ENCODE measurements at regions not wholly inside any gene's neighbourhood (a gene's known extent, or its start where the extent isn't known, plus 50 kb on each side); places are given as distances from the start of the nearest gene placed in this dataset.
"Not testable (repeated sequence)": the region's sequence is repeated elsewhere in the genome, so short reads cannot be mapped to it uniquely, and the experiment has no call there.

DNA sequence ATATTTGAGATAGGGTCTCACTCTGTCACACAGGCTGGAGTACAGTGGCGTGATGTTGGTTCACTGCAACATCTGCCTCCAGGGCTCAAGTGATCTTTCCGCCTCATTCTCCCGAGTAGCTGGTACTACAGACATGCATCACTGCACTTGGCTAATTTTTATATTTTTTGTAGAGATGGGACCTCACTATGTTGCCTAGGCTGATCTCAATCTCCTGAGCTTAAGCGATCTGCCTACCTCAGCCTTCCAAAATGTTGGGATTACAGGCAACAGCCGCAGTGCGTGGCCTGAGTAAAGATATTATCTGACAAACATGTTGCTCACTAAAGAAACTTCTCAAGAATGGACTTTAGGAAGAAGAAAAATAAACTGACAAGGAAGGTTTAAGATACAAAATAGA lies 125.4 kb upstream of the ABCC4 start:
- H3K18ac ChIP-seq (ENCODE audit: extremely low read depth, low read length): no peak overlapping the region
- H3K36me3 ChIP-seq (ENCODE audit: control insufficient read depth in 2 of 4, insufficient read depth in 4 of 4, low read length in 3 of 4): no peaks in the 10 kb centered on the region
- no peaks in the 10 kb centered on the region for H4K20me1 ChIP-seq (replicated peaks in 1 of 2; ENCODE audit: control insufficient read depth in 1 of 2, insufficient read depth in 2 of 2, low read length in 2 of 2)
- H3K56ac ChIP-seq (replicated peaks; ENCODE audit: insufficient read length, low read depth, low read length): no peak overlapping the region
- H3K27ac ChIP-seq (ENCODE audit: low read depth, low read length): no peak overlapping the region
- H4K91ac ChIP-seq (replicated peaks; ENCODE audit: insufficient read length, low read length): no peak overlapping the region
- no peaks in the 10 kb centered on the region for H3K23me2 ChIP-seq (ENCODE audit: low read depth, low read length)
- 94% methylated on average over 6 of the region's 6 CpGs; no CpG with 5 or more reads in 1 of the 2 experiments for WGBS, 2 experiments (ENCODE audit: extremely low coverage in 1 of 2, insufficient coverage in 1 of 2, insufficient read length in 1 of 2, insufficient replicate concordance in 2 of 2, low coverage in 1 of 2, low lambda C conversion rate in 2 of 2, missing lambda C conversion rate in 1 of 2)
- no peak overlapping the region for H3K4ac ChIP-seq (replicated peaks; ENCODE audit: insufficient read length, low read depth, low read length)
- no peaks in the 10 kb centered on the region for H3K9me3 ChIP-seq (ENCODE audit: insufficient read depth in 2 of 2, low read depth in 1 of 2, low read length in 1 of 2)
- H3K4me1 ChIP-seq (replicated peaks in 1 of 4; ENCODE audit: control insufficient read depth in 3 of 4, insufficient read depth in 4 of 4, low read length in 3 of 4): no peaks in the 10 kb centered on the region
- no peak overlapping the region for H2BK15ac ChIP-seq (ENCODE audit: low read length)
- H3K27me3 ChIP-seq (replicated peaks in 1 of 4; ENCODE audit: control insufficient read depth in 3 of 4, extremely low read depth in 1 of 4, insufficient read depth in 3 of 4, low read length in 3 of 4): no peaks in the 10 kb centered on the region
- no peak overlapping the region for H3K9ac ChIP-seq (replicated peaks in 1 of 4; ENCODE audit: extremely low read depth in 1 of 4, low read depth in 3 of 4, low read length in 3 of 4)
- TF ChIP-seq ZNF274 (IDR thresholded peaks at IDR 0.05; ENCODE audit: borderline replicate concordance, extremely low read depth, low read length) (no peak), BRCA1 (IDR thresholded peaks at IDR 0.05; ENCODE audit: low read depth, low read length) (no peak), JUND (IDR thresholded peaks at IDR 0.05; ENCODE audit: low read length) (no peak)
- FAIRE-seq: no peak
- ChIA-PET CTCF (ENCODE audit: partially characterized antibody) (interaction anchor here (1.0 to 1.9 kb wide), 3 partner anchors 50 to 235 kb away, joined by 3 to 5 read pairs (median 3); no protein-coding TSS in a partner anchor), POLR2A (ENCODE audit: partially characterized antibody) (no interaction called here)
- H2BK12ac ChIP-seq (ENCODE audit: low read depth, low read length): no peak overlapping the region
- no peaks in the 10 kb centered on the region for H3K79me2 ChIP-seq (ENCODE audit: control insufficient read depth in 1 of 2, insufficient read depth in 2 of 2, low read length in 2 of 2)
- H2AK5ac ChIP-seq (ENCODE audit: low read depth, low read length): no peak overlapping the region
- no peak overlapping the region for H2BK20ac ChIP-seq (ENCODE audit: low read length)
- no peak overlapping the region for H3K4me2 ChIP-seq (ENCODE audit: insufficient read depth in 1 of 2, low read depth in 2 of 2, low read length in 2 of 2)
- H4K8ac ChIP-seq (ENCODE audit: extremely low read depth, insufficient read depth, low read length): no peak overlapping the region
- H3K4me3 ChIP-seq (ENCODE audit: extremely low read depth in 1 of 4, insufficient read depth in 2 of 4, low read depth in 3 of 4, low read length in 4 of 4): no peak overlapping the region
- no peaks in the 10 kb centered on the region for H3K79me1 ChIP-seq (ENCODE audit: low read depth, low read length)
- no peak overlapping the region for H3K23ac ChIP-seq (ENCODE audit: insufficient read length)
- H3K14ac ChIP-seq (ENCODE audit: insufficient read length): no peak overlapping the region
- H2BK120ac ChIP-seq (replicated peaks; ENCODE audit: low read depth, low read length): no peak overlapping the region
- no peak overlapping the region for H2AFZ ChIP-seq (ENCODE audit: low read length)
- H2BK5ac ChIP-seq (ENCODE audit: low read depth, low read length): no peak overlapping the region
- DNase-seq (ENCODE audit: low read depth in 1 of 2, low spot score in 2 of 2): no peak
- no peak overlapping the region for H4K5ac ChIP-seq (ENCODE audit: insufficient read length, low read depth, low read length)

DNA sequence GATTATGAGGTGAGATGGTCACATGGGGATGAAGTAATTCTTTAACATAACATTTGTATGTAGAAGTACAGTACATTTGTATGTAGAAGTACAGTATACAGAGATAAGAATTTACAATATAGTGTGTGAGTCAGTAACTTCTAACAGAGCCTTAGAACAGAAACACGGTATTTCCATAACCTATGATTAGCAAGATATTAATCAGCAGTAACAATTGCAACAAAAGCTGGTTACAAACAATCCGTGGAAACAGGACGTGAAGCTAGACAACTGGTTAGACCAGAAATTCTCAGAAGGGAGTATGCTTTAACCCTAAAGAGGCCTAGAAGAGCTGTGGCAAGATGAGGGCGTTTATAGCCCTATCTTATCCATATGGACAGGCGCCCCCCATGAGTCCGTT lies 122.0 kb upstream of the CLDN10 start:
- H3K79me2 ChIP-seq (ENCODE audit: control insufficient read depth in 1 of 2, insufficient read depth in 2 of 2, low read length in 2 of 2); H2BK15ac ChIP-seq (ENCODE audit: low read length); FAIRE-seq; POLR2A ChIA-PET (ENCODE audit: partially characterized antibody); H3K23me2 ChIP-seq (ENCODE audit: low read depth, low read length); DNase-seq (ENCODE audit: low read depth in 1 of 2, low spot score in 2 of 2); H3K18ac ChIP-seq (ENCODE audit: extremely low read depth, low read length); H2AFZ ChIP-seq (ENCODE audit: low read length); H2BK120ac ChIP-seq (replicated peaks; ENCODE audit: low read depth, low read length); H3K4me1 ChIP-seq (replicated peaks in 1 of 4; ENCODE audit: control insufficient read depth in 3 of 4, insufficient read depth in 4 of 4, low read length in 3 of 4); H3K4me2 ChIP-seq (ENCODE audit: insufficient read depth in 1 of 2, low read depth in 2 of 2, low read length in 2 of 2); H2BK12ac ChIP-seq (ENCODE audit: low read depth, low read length); H4K91ac ChIP-seq (replicated peaks; ENCODE audit: insufficient read length, low read length); H3K4ac ChIP-seq (replicated peaks; ENCODE audit: insufficient read length, low read depth, low read length); H3K56ac ChIP-seq (replicated peaks; ENCODE audit: insufficient read length, low read depth, low read length); H3K4me3 ChIP-seq (ENCODE audit: extremely low read depth in 1 of 4, insufficient read depth in 2 of 4, low read depth in 3 of 4, low read length in 4 of 4); H4K8ac ChIP-seq (ENCODE audit: extremely low read depth, insufficient read depth, low read length); H3K79me1 ChIP-seq (ENCODE audit: low read depth, low read length); H3K36me3 ChIP-seq (ENCODE audit: control insufficient read depth in 2 of 4, insufficient read depth in 4 of 4, low read length in 3 of 4); H3K9ac ChIP-seq (replicated peaks in 1 of 4; ENCODE audit: extremely low read depth in 1 of 4, low read depth in 3 of 4, low read length in 3 of 4); H3K14ac ChIP-seq (ENCODE audit: insufficient read length); H2AK5ac ChIP-seq (ENCODE audit: low read depth, low read length); H3K27me3 ChIP-seq (replicated peaks in 1 of 4; ENCODE audit: control insufficient read depth in 3 of 4, extremely low read depth in 1 of 4, insufficient read depth in 3 of 4, low read length in 3 of 4); H4K20me1 ChIP-seq (replicated peaks in 1 of 2; ENCODE audit: control insufficient read depth in 1 of 2, insufficient read depth in 2 of 2, low read length in 2 of 2); H3K9me3 ChIP-seq (ENCODE audit: insufficient read depth in 2 of 2, low read depth in 1 of 2, low read length in 1 of 2); H4K5ac ChIP-seq (ENCODE audit: insufficient read length, low read depth, low read length); H2BK5ac ChIP-seq (ENCODE audit: low read depth, low read length); H3K27ac ChIP-seq (ENCODE audit: low read depth, low read length); H2BK20ac ChIP-seq (ENCODE audit: low read length); H3K23ac ChIP-seq (ENCODE audit: insufficient read length): not testable (repeated sequence)
- CTCF ChIA-PET (ENCODE audit: partially characterized antibody): interaction anchor here (0.8 to 2.9 kb wide), 4 partner anchors 9 to 155 kb away, joined by 3 to 11 read pairs (median 6); no protein-coding TSS in a partner anchor
- WGBS, 2 experiments (ENCODE audit: extremely low coverage in 1 of 2, insufficient coverage in 1 of 2, insufficient read length in 1 of 2, insufficient replicate concordance in 2 of 2, low coverage in 1 of 2, low lambda C conversion rate in 2 of 2, missing lambda C conversion rate in 1 of 2): 81% methylated on average over 6 of the region's 6 CpGs; no CpG with 5 or more reads in 1 of the 2 experiments

Data from H1 (cell line).